Right lobe of liver (tissue), 6 donors: ENCODE measurements at regions not wholly inside any gene's neighbourhood (a gene's known extent, or its start where the extent isn't known, plus 50 kb on each side); places are given as distances from the start of the nearest gene placed in this dataset.

Experiments used
- ATAC-seq, 4 donors: fragments of 200-7000 bp; cut with Tn5 transposase; one replicate each; pipeline ENCODE4 v1.9.1; 2020; ENCODE audit warnings: mild to moderate bottlenecking in 4 of 4, moderate library complexity in 4 of 4
- DNase-seq, 3 donors: peaks; one replicate each; pipeline ENCODE4 v3.0.0-alpha.2; 2020
- H3K27ac ChIP-seq, 3 donors: fragments of 200-600 bp; one replicate each; pipeline ENCODE4 v1.8.0; 2022
- H3K27me3 ChIP-seq, 2 donors: fragments of 200-600 bp; one replicate each; pipeline ENCODE4 v1.8.0; 2022
- H3K36me3 ChIP-seq, 4 donors: fragments of 200-600 bp; sonication (generic) in 1 of 4; one replicate each; pipeline versions ENCODE4 v1.5.1 to v1.8.0; 2017 to 2022; ENCODE audit warnings: control low read depth in 1 of 4
- H3K4me1 ChIP-seq, 4 donors: fragments of 200-600 bp; sonication (generic) in 1 of 4; one replicate each; pipeline versions ENCODE4 v1.5.1 to v1.8.0; 2017 to 2022; ENCODE audit warnings: control low read depth in 1 of 4
- H3K4me3 ChIP-seq, 3 donors: fragments of 200-600 bp; one replicate each; pipeline ENCODE4 v1.8.0; 2022
- H3K9me3 ChIP-seq, 4 donors: fragments of 200-600 bp; sonication (generic) in 1 of 4; one replicate each; pipeline versions ENCODE4 v1.5.1 to v1.8.0; 2017 to 2022; ENCODE audit warnings: control low read depth in 1 of 4
- CTCF ChIP-seq, 4 donors: fragments of 200-600 bp in 3 of 4; fragments of 450-650 bp in 1 of 4; IDR thresholded peaks; one replicate each; pipeline versions ENCODE4 v1.5.1 to v1.8.0; 2016 to 2022; ENCODE audit warnings: antibody characterized with exemption in 4 of 4, mild to moderate bottlenecking in 2 of 4
- POLR2A ChIP-seq: fragments of 450-650 bp; IDR thresholded peaks from one replicate; pipeline ENCODE4 v1.6.1; 2017; ENCODE audit warnings: antibody characterized with exemption, mild to moderate bottlenecking
- WGBS: methylation state at CpG from one replicate; pipeline ENCODE4 v1.1.6; 2018; ENCODE audit warnings: low coverage, low lambda C conversion rate; ENCODE audit not compliant: insufficient coverage; ENCODE audit errors: missing lambda C conversion rate; 5-methylcytosine and 5-hydroxymethylcytosine counted together
- intact Hi-C, 2 donors: fragments of 100-400 bp; cut with DNase I; formaldehyde crosslinking; loops; one replicate each; pipeline versions ENCODE4 v1.11.2 to v1.14.1; 2022
- donor health status: DM: no; HTN: yes; CAD: no.
- donor health status: DM: no; HTN: no; CAD: no.
- donor health status: DM: no; HTN: no; CAD: no.
- donor health status: DM: no; HTN: yes; CAD: no.
- donor health status: DM: no; HTN: yes; CAD: no.

DNA sequence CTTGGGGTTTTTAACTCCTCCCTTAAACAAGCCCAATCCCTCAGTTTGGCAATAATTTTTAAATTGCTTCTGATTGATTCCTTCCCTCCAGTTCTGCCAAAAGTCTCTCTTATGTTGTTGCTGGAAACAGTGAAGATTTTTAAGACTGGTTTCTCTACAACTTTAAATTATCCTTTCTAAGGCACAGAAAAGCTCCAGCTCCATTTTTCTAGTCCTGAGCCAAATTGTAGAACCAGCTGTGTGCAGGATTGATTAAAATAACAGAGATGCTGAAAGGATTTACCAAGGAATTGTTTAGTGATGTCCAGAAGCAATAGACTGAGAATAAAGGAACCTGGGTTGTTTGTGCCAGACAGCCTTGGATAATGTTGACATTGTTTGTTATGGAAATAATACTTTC, 111.3 kb downstream of the NUDT12 start:
- intact Hi-C loops, result no loop called here
- Histone ChIP-seq H3K9me3 (no peaks in the 10 kb centered on the region), H3K36me3 (no peaks in the 10 kb centered on the region), H3K27me3 (no peaks in the 10 kb centered on the region), H3K4me3 (no peak overlapping the region), H3K27ac (no peak overlapping the region), H3K4me1 (no peaks in the 10 kb centered on the region)
- no peak for ATAC-seq
- TF ChIP-seq CTCF (IDR thresholded peaks at IDR 0.05) (no peak), POLR2A (no peak)
- DNase-seq, result no peak

- no peaks in the 10 kb centered on the region for H3K36me3 ChIP-seq
- H3K27ac ChIP-seq, result no peak overlapping the region
- H3K4me1 ChIP-seq, result no peaks in the 10 kb centered on the region
- no peak for ATAC-seq
- H3K27me3 ChIP-seq, result no peaks in the 10 kb centered on the region
- no peak for DNase-seq
- no peaks in the 10 kb centered on the region for H3K9me3 ChIP-seq
- no peak overlapping the region for H3K4me3 ChIP-seq
- 55% methylated on average over 4 of the region's 4 CpGs for WGBS
- TF ChIP-seq CTCF (IDR thresholded peaks at IDR 0.05) (no peak), POLR2A (no peak)
- intact Hi-C loops, result no loop called here
Observed at GRCh38 chr5:103450333-103451061, 112.1 kb downstream of the NUDT12 start.

GRCh38 chr5:103446813-103447212, 115.8 kb downstream of the NUDT12 start:
- ATAC-seq, result no peak
- intact Hi-C loops, result no loop called here
- Histone ChIP-seq H3K36me3 (no peaks in the 10 kb centered on the region), H3K4me1 (no peaks in the 10 kb centered on the region), H3K27me3 (no peaks in the 10 kb centered on the region), H3K9me3 (no peaks in the 10 kb centered on the region), H3K27ac (no peak overlapping the region), H3K4me3 (no peak overlapping the region)
- DNase-seq, result no peak
- 42% methylated on average over 3 of the region's 3 CpGs for WGBS
- TF ChIP-seq CTCF (IDR thresholded peaks at IDR 0.05), result no peak
- no peak for TF ChIP-seq POLR2A

DNA sequence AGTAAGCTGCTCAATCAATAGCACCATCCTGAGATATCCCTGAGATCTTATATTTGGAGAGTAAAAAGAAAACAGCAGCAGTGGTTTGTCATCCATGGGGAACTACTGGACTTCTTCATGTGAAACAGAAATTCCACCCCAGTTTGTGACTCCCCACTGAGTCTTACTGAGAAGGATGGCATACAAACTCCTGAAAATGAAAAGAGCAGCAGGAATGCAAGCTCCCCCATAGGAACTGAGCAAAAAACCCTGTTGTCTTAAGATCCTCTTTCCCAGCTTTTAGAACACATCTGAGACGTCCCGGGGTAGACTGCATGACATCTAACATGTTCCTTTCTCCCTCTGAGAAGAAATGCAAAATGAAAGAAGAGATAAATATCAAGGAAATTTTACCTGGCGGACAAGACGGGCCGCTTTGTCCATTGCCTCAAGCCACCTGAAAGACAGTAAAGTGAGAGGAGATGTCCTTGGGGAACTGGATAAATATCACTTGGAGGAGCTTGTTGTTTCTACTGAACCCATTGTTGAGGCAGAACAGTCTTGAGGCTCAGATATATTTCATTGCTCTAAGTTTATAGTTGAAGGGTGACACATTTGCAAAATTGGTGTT, 117.1 kb downstream of the NUDT12 start:
- H3K4me1 ChIP-seq, result no peaks in the 10 kb centered on the region
- no peak for DNase-seq
- intact Hi-C loops, result no loop called here
- no peaks in the 10 kb centered on the region for H3K36me3 ChIP-seq
- no peak for ATAC-seq
- H3K9me3 ChIP-seq, result no peaks in the 10 kb centered on the region
- no peak overlapping the region for H3K27ac ChIP-seq
- H3K4me3 ChIP-seq, result no peak overlapping the region
- no peak for TF ChIP-seq CTCF (IDR thresholded peaks at IDR 0.05)
- no peak for TF ChIP-seq POLR2A
- 78% methylated on average over 5 of the region's 5 CpGs for WGBS
- no peaks in the 10 kb centered on the region for H3K27me3 ChIP-seq
